GM18868 (cell line): ENCODE measurements at regions not wholly inside any gene's neighbourhood (a gene's known extent, or its start where the extent isn't known, plus 50 kb on each side); places are given as distances from the start of the nearest gene placed in this dataset.

ENCODE experiments used
- ATAC-seq: cut with Tn5 transposase; IDR thresholded peaks from one replicate; pipeline ENCODE4 v1.9.1; 2021; ENCODE audit warnings: mild to moderate bottlenecking, moderate library complexity; ENCODE audit not compliant: unreplicated experiment

DNA sequence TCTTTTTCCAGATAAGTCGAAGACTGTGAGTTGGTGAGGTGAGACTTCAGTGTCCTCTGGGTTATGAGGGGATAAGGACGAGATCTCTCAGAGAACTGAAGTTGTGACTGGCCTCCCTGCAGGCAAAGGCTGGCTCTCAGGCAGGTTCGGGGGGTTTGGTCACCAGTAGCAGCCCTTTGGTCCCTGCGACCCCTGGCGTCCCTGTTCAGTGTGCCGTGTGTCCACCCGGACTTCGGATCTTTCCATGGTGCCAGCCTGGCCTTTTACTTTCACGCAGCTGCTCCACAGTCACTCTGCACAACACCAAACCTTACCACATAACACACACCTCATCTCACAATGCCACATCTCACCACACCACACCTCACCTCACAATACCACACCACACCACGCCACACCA lies 131.9 kb downstream of the ERMARD start:
- ATAC-seq, result no peak

DNA sequence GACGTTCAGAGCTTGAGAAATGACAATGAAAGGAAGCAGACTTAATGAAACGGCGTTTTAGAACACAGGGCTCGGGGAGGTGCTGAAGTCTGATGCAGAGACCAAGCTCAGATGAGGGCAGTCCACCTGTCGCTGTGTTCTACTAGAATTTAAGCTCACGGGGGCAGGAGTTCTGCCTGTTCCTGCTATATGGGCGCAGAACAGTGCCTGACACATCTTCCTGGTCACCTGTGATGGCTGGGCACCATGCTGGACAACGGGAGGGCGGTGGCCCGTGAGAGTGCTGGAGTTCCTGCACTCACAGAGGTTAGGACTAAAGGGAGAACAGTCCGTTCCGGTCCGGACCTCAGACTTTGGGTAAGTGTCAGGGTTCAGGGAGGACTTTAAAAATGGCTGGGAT lies 130.6 kb downstream of the ERMARD start:
- ATAC-seq, result no peak

DNA sequence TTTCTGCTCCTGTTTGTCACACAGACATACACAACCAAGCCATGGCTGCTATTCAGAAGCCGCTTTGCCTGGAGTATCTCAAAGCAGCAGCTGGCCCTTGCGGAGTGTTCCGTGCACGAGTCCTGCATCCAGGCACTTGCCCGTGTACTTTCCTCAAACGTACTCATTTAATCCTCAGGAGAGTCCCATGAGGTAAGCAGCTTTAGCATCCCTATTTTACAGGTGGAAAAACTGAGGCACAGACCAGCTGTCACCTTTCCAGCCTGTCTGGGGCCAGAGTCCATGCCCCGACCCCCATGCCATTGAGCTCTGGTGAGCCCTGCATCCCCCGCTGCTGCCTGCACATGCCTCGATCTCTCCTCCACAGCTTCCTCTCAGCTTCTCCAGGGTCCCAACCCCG lies 130.0 kb downstream of the ERMARD start:
- no peak for ATAC-seq

DNA sequence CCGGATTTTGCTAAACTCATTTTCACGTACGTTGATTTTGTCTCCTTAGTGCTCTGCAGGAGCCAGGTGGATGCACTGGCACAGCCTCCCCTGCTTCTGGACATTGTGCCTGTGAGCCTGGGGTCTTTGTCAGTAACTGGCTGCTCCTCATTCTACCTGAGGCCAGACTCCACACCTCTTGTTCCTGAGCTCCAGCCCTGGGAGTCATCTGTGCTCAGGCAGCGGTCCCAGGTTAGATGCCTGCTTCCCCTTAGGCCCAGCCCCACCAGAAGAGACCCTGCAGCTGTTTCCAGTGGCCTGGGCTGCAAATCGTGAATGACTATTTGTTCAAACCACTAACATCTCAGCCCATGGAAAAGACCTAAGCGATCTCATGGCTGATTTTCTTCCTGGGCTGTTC lies 129.1 kb downstream of the ERMARD start:
- no peak for ATAC-seq

DNA sequence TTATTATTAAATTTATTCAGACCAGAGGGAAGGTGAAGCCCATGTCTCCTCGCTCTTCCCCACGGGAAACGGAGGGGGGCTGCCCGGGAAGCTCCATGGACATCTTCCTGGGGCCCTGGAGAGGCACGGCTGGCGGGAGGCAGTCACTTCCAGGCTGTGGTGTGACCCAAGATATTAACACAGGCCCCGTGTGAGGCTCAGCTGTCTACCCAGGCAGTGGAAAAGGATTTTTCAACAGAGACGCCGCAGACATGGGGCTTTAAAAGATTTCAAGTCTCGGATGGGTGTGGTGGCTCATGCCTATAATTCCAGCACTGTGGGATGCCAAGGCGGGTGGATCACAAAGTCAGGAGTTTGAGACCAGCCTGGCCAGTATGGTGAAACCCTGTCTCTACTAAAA lies 117.9 kb downstream of the ERMARD start:
- ATAC-seq, result no peak

DNA sequence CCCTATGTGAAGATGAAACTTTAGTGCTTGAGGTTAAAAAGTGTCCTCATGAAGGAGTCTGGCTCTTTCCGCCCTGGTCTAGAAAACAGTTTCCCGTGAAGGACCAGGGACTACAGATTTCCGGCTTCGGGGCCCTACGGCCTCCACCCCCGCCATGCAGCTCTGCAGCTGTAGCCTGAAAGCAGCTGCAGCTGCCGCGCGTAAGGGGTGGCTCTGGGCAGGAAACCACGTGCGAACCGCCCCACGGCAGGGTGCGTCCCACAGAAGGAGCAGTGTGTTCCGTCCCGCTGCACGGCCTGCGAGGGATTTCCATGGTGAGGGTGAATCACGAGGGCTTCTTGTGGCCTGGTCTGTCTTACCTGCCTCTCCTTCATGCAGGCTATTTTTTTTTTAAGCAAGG lies 117.0 kb downstream of the ERMARD start:
- peak; percentile 73 for ATAC-seq

DNA sequence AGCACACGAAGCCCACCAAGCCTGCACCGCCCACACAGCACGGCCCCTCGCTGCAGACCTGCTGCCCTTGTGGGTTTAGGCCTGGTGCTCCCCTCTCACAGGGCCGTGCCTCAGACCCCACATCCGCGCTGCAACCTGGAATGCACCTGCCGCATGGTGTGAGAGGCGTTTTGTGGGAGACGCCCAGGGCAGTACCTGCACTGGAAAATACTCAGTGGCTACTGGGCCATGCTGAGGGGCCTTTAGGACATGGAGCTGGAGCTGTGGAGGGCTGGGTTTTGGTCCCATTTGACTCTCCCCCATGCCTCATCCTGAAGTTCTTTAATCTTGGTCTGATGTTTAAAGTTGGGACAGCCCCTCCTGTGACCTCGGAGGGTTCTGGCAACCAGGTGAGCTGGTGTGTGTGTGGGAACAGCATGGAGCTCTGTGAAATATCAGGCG lies 116.3 kb downstream of the ERMARD start:
- no peak for ATAC-seq

DNA sequence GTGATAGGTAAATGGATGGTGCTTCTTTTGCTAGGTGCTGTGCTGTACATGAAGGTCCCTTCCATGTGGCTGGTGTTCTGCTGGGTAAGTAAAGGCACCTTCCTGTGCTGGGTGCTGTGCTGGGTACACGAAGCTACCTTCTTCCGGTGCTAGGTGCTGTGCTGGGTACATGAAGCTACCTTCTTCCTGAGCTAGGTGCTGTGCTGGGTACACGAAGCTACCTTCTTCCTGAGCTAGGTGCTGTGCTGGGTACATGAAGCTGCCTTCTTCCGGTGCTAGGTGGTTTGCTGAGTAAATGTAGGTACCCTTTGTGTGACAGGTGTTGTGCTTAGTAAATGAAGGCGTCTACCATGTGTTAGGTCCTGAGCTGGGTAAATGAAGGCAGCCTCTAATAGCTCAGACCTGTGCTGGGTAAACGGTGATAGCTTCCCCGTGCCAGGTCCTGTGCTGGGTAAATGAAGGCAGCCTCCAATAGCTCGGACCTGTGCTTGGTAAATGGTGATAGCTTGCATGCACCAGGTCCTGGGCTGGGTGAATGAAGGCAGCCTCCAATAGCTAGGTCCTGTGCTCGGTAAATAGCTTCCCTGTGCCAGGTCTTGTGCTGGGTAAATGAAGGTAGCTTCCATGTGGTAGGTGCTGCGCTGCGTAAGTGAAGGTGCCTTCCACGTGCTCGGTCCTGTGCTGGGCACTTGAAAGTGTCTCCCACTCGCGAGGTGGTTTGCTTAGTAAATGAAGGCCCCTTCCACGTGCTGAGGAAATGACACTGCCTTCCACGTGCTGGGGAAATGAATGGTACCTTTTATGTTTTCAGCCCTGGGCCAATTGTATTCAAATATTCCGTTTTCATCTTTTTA lies 115.5 kb downstream of the ERMARD start:
- ATAC-seq, result no peak

DNA sequence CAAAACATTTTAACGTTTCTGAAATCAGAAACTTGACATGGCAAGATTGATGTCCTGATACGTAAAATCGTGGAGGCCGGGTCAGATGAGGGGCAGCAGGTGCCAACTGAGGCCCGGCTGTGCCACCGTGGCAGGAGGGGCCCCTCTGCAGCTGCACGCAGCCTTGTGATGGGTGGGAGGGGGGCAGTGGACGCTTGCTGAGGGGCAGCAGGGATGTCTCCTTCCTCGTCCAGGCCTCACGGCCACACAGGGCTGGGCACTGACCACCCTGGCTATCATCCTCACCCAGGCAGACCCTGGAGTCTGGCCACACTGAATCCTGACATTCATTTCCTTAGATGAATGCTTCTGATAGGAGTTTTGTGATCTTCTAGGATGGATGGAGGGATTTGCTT lies 114.7 kb downstream of the ERMARD start:
- ATAC-seq, result no peak

DNA sequence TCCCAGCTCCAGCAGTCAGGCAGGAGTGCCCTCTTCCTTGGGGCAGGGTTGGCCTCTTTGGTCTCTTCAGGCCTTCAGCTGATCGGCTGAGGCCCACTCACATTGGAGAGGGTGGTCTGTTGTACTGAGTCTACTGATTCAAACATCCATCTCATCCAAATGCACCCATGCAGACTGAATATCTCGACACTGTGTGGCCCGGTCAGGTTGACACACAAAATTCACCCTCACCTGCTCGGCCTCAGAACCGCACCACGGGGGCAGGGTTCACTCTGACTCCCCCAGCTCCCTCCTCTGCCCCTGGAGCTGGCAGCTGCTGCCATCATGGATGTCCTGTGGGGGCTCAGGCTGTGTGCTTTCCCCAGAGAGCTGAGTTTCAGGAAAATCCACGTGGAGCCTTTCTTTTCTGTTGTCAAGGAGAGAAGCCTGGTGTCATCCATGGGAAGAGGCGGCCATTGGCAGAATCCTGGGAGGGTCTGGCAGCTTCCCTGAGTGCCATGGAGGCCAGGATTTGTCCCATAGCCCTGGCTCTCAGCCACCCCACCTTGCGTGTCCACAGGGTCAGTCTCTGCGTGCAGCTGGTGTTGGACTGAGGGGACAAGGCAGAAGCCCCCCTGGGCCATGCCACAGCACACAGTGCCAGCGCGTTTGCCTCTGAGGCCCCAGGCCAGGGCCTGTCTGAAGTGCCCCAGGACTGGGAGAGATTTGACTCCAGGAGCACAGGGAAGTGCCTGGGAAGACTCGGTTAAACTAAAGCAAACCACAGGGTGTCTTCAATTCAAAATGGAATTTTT lies 114.1 kb downstream of the ERMARD start:
- ATAC-seq, result no peak

DNA sequence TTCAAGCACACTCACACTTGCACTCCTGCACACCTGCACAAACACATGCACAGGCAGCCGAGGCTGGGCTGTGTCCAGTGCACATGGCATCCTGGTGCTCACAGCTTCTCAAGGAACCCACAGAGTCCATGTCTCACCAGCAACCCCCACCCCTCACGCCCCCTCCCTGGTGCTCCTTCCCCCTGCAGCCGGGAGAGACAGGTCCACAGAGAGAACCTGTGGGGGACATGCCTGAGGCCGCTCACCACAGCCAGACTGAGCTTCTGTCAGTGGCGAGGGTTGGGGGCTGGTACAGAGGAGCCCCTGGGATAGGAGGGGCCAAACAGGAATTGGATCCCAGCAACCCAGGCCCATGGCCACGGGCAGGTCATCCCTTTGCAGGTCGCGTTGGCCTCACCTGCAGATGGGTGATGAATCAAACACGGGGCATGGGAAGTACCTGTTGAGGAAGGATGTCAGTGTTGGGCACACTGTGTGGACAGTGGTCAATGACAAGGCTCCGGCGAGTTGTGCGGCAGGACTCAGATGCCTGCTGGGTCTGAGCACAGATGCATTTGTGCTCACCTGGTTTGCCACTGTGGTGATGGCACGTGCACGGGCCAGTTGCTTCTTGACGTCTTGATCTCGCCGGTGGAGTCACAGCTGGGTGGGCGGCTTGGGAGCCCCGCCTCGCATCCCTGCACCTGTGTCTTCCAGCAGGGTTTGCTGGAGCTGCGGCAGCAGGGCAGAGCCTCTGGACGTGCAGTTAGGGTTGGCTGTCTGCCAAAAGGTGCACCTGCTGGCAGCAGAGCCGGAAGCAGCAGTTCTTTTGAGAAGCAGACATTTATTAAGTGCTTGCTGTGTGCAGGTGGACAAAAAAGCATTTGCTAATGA lies 113.0 kb downstream of the ERMARD start:
- ATAC-seq, result no peak

DNA sequence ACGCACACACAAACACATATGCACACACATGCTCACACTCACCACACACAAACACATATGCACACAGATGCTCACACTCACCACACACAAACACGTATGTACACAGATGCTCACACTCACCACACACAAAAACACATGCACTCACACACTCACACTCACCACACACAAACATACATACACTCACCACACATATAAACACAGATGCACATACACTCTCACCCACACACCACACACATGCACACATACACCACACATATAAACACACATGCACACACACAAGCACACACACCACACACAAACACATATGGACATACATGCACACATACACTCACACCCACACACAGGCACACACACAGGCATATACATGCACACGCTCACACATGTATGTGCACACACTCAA lies 112.3 kb downstream of the ERMARD start:
- no peak for ATAC-seq

DNA sequence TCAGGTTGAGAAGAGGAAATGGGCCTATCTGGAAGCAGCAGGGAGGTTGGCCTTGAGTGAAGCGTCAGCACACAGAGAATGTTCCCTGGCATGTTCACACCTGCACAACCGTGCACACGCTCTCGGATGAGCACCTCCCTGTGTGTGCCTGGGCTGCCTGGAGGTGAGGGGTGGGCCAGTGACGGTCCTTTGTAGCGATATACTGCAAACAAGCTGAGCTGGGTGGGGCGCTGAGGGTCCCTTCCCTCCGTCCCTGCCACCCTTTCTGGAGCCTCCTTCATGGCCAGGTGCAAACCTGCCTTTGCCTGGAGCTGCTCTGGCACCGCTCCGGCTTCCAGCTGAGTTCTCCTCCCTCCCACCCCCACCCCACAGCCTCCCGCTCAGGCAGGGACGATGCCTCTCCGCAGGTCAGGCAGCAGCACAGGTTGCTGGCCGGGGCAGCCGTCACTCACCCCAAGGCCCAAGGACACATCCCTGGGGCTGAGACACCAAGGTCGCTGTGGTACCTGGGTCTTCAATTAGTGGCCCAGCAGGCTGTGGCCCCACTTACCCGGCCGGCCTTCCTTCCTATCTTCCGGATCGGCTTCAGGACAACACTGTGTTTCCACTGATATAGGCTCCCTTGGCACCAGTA lies 111.6 kb downstream of the ERMARD start:
- no peak for ATAC-seq

DNA sequence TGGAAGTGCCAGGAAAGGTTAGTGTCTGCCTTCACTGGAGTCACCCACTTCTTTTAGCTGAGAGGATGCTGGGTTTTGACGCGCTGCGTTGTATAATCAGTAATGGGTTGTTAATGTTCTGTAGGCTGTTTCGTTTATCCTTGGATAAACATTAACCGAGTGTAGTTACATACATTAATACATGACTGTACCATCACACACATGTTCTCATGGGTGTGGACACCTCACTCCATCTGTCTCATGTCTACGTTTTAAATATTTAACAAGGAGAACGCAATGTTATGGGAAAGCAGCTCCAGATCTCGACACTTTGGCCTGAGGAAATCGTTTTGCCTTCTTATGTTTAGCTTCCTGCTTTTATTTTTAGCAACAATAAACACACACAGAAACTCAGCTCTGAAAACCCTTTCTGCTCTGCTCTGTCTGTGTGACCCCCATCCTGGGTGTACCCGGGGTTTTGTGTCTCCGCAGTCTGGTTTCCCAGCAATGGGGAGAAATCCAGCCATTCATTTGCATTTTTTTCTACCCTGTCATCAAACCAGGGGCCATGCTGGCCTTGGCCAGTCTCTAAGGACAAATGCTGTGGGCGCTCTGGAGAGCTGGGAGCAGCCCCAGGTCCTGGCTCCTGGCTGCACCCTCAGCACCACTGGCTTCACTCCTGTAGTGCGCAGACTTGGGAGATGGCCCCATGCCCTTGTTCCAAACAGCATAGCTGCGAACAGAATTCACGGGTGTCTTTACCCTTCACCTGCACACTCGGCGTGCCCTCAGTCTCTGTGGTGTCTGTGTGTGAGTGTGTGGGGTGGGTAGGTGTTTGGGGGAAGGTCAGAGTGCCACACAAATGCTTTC lies 110.8 kb downstream of the ERMARD start:
- ATAC-seq, result no peak

DNA sequence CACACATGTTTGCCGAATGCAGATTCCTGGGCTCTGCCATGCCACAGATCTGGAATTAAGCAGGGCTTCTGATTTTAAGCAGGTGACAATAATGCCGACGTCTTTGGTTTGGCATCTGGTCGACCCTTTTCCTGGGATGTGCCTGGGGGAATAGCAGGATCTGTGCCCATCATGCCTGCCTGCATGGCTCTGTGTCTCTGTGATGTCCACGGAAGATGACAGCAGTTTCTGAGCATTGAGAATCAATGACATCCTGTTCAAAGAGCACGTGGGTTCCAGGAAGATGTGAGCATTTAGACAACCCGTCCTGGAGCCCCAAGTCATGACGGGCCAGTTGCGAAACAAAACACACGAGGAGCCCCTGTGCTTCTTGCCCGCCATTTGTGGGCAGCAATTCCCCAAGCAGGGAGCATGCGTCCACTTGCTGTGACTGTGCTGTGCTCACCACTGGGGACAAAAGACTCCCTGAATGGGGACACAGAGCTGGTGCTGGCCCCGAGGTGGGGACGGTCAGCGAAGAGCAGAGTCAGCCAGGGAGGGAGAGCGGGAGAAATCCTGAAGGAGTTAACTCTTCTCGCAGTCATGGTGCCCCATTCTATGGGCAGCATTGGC lies 110.1 kb downstream of the ERMARD start:
- no peak for ATAC-seq

DNA sequence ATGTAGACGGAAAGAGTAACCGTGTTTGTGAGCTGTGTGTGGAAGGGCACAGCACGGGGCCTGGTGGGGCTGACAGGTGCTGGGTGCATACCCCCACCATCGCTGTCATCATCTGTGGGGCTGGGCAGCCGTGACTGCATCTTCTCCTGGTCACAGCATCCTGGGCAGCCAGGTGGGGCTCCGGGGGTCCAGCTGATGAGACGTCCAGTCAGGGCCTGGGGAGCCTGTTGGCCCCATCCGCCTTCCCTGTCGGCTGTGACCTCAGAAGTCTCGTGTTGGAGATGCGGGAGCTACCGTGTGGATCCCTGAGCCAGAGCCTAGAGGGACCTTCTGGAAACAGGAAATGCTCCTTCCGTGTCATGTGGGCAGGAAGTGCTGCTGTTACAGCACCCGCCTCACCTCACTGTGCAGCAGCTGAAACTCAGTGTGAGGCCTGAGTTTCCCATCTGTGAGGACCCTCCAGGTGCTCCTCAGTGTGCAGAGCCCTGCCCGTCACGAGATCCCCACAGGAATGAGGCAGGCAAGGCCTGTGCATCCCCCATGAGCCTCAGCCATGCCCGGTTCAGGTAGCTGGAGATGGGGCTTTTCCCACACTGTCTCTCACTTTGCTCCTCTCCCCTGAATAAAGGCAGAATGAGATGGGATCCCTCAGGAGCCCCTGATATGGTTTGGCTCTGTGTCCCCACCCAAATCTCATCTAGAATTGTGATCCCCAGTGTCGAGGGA lies 108.7 kb downstream of the ERMARD start:
- ATAC-seq, result no peak

DNA sequence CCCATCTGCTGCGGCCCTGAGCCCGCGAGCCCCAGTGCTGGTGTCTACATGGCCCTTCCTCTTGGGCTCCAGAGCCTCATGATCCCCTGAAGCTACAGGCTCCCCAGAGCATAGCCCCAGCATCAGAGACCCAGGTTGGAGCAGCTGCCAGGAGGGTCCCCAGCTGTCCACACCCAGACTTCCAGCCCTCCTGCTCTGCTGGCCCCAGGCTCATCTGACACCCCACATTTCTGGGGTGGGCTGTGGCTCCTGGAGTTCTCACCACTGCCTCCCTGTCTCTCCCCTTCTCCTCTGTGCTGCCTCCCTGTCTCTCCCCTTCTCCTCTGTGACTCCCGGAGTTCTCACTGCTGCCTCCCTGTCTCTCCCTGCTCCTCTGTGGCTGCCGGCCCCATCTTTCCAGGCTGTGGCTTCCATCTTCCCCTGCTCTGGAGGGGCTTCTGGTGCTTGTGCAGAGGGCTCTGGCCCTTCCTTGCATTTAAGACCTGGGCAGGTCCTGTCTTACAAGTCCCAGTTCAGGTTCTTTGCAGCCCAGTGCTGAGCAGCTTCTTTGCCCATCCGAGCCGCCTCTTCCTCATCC lies 108.1 kb downstream of the ERMARD start:
- ATAC-seq, result no peak

DNA sequence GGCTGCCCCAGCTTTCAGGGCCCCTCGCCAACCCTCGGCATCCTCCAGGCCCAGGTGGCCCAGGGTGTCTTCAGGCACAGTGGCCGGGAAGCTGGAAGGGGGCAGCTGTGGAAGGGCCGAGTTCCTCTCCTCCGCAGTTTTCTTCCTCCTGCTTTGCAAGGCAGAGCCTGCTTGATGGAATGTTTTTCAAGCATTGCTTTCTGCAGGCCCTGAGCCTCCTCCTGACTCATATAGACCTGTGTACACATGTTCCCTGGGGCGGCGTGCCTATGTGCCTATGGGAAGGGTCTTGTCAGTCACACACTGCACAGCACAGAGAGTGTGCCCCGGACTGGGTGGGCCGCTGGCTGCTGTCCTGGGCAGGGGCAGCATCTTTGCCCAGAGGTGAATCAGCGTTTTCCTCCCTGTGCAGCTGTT lies 107.5 kb downstream of the ERMARD start:
- no peak for ATAC-seq
